IgD-negative memory B cell (primary cell): ENCODE measurements at regions not wholly inside any gene's neighbourhood (a gene's known extent, or its start where the extent isn't known, plus 50 kb on each side); places are given as distances from the start of the nearest gene placed in this dataset.
A peak's percentile ranks its signal among the peaks of the same experiment; 100 is the strongest.

Source experiments
- H3K27ac Mint-ChIP-seq, 3 donors: one replicate each; pipeline ENCODE4 v1.8.0; 2020 to 2022; ENCODE audit warnings: mild to moderate bottlenecking in 3 of 3, mixed read lengths in 3 of 3, moderate library complexity in 1 of 3
- H3K27me3 Mint-ChIP-seq: one replicate; pipeline ENCODE4 v1.8.0; 2021; ENCODE audit warnings: mixed read lengths
- H3K36me3 Mint-ChIP-seq: one replicate; pipeline ENCODE4 v1.8.0; 2020; ENCODE audit warnings: mild to moderate bottlenecking, mixed read lengths
- H3K4me1 Mint-ChIP-seq, 3 donors: one replicate each; pipeline ENCODE4 v1.8.0; 2020 to 2022; ENCODE audit warnings: mixed read lengths in 3 of 3, mild to moderate bottlenecking in 1 of 3
- H3K4me3 Mint-ChIP-seq, 4 donors: one replicate each; pipeline ENCODE4 v1.8.0; 2020 to 2022; ENCODE audit warnings: mild to moderate bottlenecking in 4 of 4, mixed read lengths in 4 of 4, moderate library complexity in 3 of 4
- H3K9me3 Mint-ChIP-seq, 3 donors: one replicate each; pipeline ENCODE4 v1.8.0; 2020 to 2021; ENCODE audit warnings: mixed read lengths in 3 of 3, mild to moderate bottlenecking in 1 of 3

GRCh38 chr1:21357161-21357560 is 66.9 kb upstream of the ECE1 start:
- H3K4me1 Mint-ChIP-seq, result no peaks in the 10 kb centered on the region
- H3K4me3 Mint-ChIP-seq, result peak overlapping the region in 1 of 4 donors; percentile 12
- H3K27ac Mint-ChIP-seq, result no peak overlapping the region
- H3K9me3 Mint-ChIP-seq, result no peaks in the 10 kb centered on the region
- H3K36me3 Mint-ChIP-seq, result peaks cover 1% of the 10 kb centered on the region
- no peaks in the 10 kb centered on the region for H3K27me3 Mint-ChIP-seq

GRCh38 chr1:21355956-21356355 is 65.7 kb upstream of the ECE1 start:
- no peak overlapping the region for H3K27ac Mint-ChIP-seq
- no peaks in the 10 kb centered on the region for H3K4me1 Mint-ChIP-seq
- H3K27me3 Mint-ChIP-seq, result no peaks in the 10 kb centered on the region
- peaks cover 1% of the 10 kb centered on the region for H3K36me3 Mint-ChIP-seq
- H3K4me3 Mint-ChIP-seq, result no peak overlapping the region
- no peaks in the 10 kb centered on the region for H3K9me3 Mint-ChIP-seq

- no peaks in the 10 kb centered on the region for H3K27me3 Mint-ChIP-seq
- H3K9me3 Mint-ChIP-seq, result no peaks in the 10 kb centered on the region
- H3K36me3 Mint-ChIP-seq, result peaks cover 1% of the 10 kb centered on the region
- H3K4me3 Mint-ChIP-seq, result no peak overlapping the region
- no peak overlapping the region for H3K27ac Mint-ChIP-seq
- no peaks in the 10 kb centered on the region for H3K4me1 Mint-ChIP-seq
Observed at GRCh38 chr1:21352586-21352985, 62.3 kb upstream of the ECE1 start.

- Mint-ChIP-seq H3K4me3 (no peak overlapping the region), H3K4me1 (no peaks in the 10 kb centered on the region), H3K27ac (no peak overlapping the region), H3K27me3 (no peaks in the 10 kb centered on the region), H3K9me3 (no peaks in the 10 kb centered on the region), H3K36me3 (no peaks in the 10 kb centered on the region)
Observed at GRCh38 chr1:21351901-21352300, 61.6 kb upstream of the ECE1 start.

- Mint-ChIP-seq H3K27ac (no peak overlapping the region), H3K4me3 (peak overlapping the region in 1 of 4 donors; percentile 14), H3K36me3 (no peaks in the 10 kb centered on the region), H3K27me3 (no peaks in the 10 kb centered on the region), H3K4me1 (no peaks in the 10 kb centered on the region), H3K9me3 (no peaks in the 10 kb centered on the region)
Observed at GRCh38 chr1:21350202-21350885, 60.1 kb upstream of the ECE1 start.

- Mint-ChIP-seq H3K4me3 (peak overlapping the region in 1 of 4 donors; percentile 57), H3K27ac (no peak overlapping the region), H3K36me3 (no peaks in the 10 kb centered on the region), H3K4me1 (no peaks in the 10 kb centered on the region), H3K9me3 (no peaks in the 10 kb centered on the region), H3K27me3 (no peaks in the 10 kb centered on the region)
Observed at GRCh38 chr1:21349693-21350092, 59.4 kb upstream of the ECE1 start.

GRCh38 chr1:21347072-21347581 is 56.9 kb upstream of the ECE1 start:
- H3K4me1 Mint-ChIP-seq, result peaks cover 18 to 19% (median 18%) of the 10 kb centered on the region in 3 donors
- no peak overlapping the region for H3K4me3 Mint-ChIP-seq
- H3K36me3 Mint-ChIP-seq, result no peaks in the 10 kb centered on the region
- H3K27ac Mint-ChIP-seq, result no peak overlapping the region
- H3K9me3 Mint-ChIP-seq, result no peaks in the 10 kb centered on the region
- H3K27me3 Mint-ChIP-seq, result no peaks in the 10 kb centered on the region

- H3K27me3 Mint-ChIP-seq, result no peaks in the 10 kb centered on the region
- peaks cover 18 to 21% (median 19%) of the 10 kb centered on the region in 3 donors for H3K4me1 Mint-ChIP-seq
- H3K4me3 Mint-ChIP-seq, result no peak overlapping the region
- H3K36me3 Mint-ChIP-seq, result no peaks in the 10 kb centered on the region
- H3K27ac Mint-ChIP-seq, result no peak overlapping the region
- H3K9me3 Mint-ChIP-seq, result no peaks in the 10 kb centered on the region
Observed at GRCh38 chr1:21346365-21347071, 56.3 kb upstream of the ECE1 start.

GRCh38 chr1:21344750-21345443 is 54.6 kb upstream of the ECE1 start:
- no peaks in the 10 kb centered on the region for H3K36me3 Mint-ChIP-seq
- H3K27me3 Mint-ChIP-seq, result no peaks in the 10 kb centered on the region
- peak overlapping the region; percentile 85 to 91 (median 87) for H3K27ac Mint-ChIP-seq
- H3K4me3 Mint-ChIP-seq, result peak overlapping the region; percentile 87 to 95 (median 92)
- peaks cover 18 to 26% (median 25%) of the 10 kb centered on the region in 3 donors for H3K4me1 Mint-ChIP-seq
- no peaks in the 10 kb centered on the region for H3K9me3 Mint-ChIP-seq

GRCh38 chr1:21344098-21344749 is 54.0 kb upstream of the ECE1 start:
- H3K27ac Mint-ChIP-seq, result peak overlapping the region; percentile 85 to 91 (median 88)
- H3K4me1 Mint-ChIP-seq, result peaks cover 24 to 29% (median 26%) of the 10 kb centered on the region in 3 donors
- no peaks in the 10 kb centered on the region for H3K27me3 Mint-ChIP-seq
- H3K4me3 Mint-ChIP-seq, result peak overlapping the region; percentile 87 to 95 (median 92)
- H3K9me3 Mint-ChIP-seq, result no peaks in the 10 kb centered on the region
- H3K36me3 Mint-ChIP-seq, result no peaks in the 10 kb centered on the region

GRCh38 chr1:21342961-21343838 is 52.9 kb upstream of the ECE1 start:
- H3K27me3 Mint-ChIP-seq, result no peaks in the 10 kb centered on the region
- peak overlapping the region; percentile 85 to 91 (median 88) for H3K27ac Mint-ChIP-seq
- no peaks in the 10 kb centered on the region for H3K9me3 Mint-ChIP-seq
- H3K36me3 Mint-ChIP-seq, result no peaks in the 10 kb centered on the region
- peak overlapping the region; percentile 87 to 95 (median 92) for H3K4me3 Mint-ChIP-seq
- H3K4me1 Mint-ChIP-seq, result peaks cover 29 to 36% (median 30%) of the 10 kb centered on the region in 3 donors

GRCh38 chr1:21341517-21342078 is 51.3 kb upstream of the ECE1 start:
- peak overlapping the region in 2 of 4 donors; percentile 23 to 61 for H3K4me3 Mint-ChIP-seq
- H3K27ac Mint-ChIP-seq, result peak overlapping the region in 2 of 3 donors; percentile 62 to 85
- no peaks in the 10 kb centered on the region for H3K9me3 Mint-ChIP-seq
- H3K27me3 Mint-ChIP-seq, result no peaks in the 10 kb centered on the region
- H3K4me1 Mint-ChIP-seq, result peaks cover 44 to 50% (median 45%) of the 10 kb centered on the region in 3 donors
- no peaks in the 10 kb centered on the region for H3K36me3 Mint-ChIP-seq

GRCh38 chr1:21341022-21341421 is 50.8 kb upstream of the ECE1 start:
- Mint-ChIP-seq H3K27me3 (no peaks in the 10 kb centered on the region), H3K4me3 (peak overlapping the region in 1 of 4 donors; percentile 61), H3K4me1 (peaks cover 44 to 55% (median 45%) of the 10 kb centered on the region in 3 donors), H3K36me3 (no peaks in the 10 kb centered on the region), H3K27ac (peak overlapping the region in 2 of 3 donors; percentile 16 to 94), H3K9me3 (no peaks in the 10 kb centered on the region)
